GM19351 (cell line): ENCODE measurements at regions not wholly inside any gene's neighbourhood (a gene's known extent, or its start where the extent isn't known, plus 50 kb on each side); places are given as distances from the start of the nearest gene placed in this dataset.
A peak's percentile ranks its signal among the peaks of the same experiment; 100 is the strongest.

Experiments
- ATAC-seq: cut with Tn5 transposase; IDR thresholded peaks from one replicate; pipeline ENCODE4 v1.9.1; 2021; ENCODE audit warnings: mild to moderate bottlenecking, moderate library complexity; ENCODE audit not compliant: unreplicated experiment

DNA sequence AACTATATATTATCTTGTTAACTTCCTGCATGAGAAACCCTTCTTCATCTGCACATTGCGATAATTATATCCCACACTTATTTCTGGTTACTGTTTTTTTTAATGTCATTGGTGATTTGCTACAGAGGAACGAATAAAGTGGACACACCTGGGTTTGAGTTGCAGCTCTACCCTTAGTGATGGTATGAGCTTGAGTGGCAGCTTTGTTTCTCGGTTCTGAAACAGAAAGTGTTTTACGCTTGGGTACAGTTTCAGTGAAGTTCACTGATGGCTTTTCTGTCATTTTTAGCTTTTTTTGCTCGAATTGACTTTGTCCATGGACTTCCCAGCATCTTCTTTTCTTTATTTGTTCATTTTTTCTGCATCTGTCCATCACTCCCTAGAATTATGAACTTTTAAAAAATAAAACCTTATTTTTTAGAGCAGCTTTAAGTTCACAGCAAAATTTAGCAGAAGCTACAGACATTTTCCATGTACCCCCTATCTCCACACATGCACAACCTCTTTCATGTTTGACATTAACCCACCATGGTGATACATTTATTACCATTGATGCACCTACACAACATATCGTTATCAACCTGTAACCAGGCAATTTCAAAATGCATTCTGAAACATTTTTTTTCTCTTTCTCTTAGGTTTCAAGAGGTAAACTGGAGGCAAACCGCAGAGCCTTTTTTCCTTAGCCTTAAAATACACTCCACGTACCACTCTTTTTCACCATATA is 1041.6 kb upstream of the PRKX start:
- ATAC-seq: peak; percentile 95

DNA sequence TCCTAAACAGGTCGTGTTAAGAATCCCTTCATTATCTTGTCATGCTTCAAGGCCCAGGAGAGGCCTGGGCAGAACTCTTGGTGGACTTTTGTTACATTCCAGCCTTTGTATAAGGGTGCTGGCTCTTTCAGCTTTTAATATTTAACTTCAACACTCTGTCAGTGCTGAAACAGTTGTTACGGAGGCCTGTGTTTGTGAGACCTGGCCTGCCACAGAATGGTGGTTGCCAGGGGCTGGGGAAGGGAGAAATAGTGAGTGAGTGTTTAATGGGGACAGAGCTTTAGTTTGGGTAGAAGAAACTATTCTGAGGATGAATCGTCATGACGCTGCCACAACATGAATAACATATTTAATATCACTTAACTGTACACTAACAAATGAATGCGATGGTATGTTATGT is 1027.6 kb upstream of the PRKX start:
- ATAC-seq: no peak

DNA sequence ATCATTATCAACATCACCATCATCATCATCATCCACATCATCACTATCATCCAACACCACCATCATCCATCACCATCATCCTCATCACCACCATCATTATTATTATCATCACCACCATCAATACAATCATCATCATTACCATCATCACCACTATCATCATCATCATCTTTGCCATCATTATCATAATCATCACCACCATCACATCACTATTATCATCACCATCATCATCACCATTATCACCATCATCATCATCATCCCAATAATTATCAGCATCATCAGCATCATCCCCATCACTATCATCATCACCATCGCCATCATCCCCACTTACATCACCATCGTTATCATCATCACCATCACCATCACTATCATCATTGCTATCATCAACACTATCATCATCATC is 1021.9 kb upstream of the PRKX start:
- ATAC-seq: no peak

DNA sequence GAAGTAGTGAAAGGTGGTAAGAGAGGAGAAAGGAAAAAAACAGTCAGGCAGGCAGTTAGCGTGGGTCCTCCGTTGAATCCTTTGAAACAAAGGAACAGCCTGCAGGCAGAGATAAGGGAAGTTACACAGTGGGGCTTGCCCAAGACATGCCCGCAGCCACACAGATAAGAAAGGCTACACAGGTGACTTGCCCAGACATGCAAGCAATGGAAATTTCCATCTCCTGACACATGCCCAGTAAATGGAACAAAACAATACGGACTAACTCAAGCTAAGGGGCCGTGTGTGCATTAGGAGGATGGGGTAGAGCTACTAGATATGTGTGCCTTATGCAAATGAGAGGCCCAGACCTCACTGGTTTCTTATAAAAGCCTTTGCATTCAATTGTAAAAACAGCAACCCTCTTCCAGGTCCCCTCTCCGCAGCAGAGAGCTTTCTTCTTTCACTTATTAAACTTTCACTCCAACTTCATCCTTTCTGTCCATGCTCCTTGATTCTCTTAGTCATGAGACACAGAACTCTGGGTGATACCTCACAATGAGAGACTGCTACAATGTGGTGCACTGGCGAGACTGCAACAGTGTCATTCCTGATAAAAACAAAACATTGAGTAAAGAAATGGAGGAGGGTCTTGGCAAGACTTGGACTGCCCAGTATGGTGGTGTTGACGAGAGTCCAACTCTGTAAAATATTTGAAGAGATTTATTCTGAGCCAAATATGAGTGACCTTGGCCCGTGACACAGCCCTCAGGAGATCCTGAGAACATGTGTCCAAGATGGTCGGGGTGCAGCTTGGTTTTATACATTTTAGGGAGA is 997.4 kb upstream of the PRKX start:
- ATAC-seq: peak; percentile 71

DNA sequence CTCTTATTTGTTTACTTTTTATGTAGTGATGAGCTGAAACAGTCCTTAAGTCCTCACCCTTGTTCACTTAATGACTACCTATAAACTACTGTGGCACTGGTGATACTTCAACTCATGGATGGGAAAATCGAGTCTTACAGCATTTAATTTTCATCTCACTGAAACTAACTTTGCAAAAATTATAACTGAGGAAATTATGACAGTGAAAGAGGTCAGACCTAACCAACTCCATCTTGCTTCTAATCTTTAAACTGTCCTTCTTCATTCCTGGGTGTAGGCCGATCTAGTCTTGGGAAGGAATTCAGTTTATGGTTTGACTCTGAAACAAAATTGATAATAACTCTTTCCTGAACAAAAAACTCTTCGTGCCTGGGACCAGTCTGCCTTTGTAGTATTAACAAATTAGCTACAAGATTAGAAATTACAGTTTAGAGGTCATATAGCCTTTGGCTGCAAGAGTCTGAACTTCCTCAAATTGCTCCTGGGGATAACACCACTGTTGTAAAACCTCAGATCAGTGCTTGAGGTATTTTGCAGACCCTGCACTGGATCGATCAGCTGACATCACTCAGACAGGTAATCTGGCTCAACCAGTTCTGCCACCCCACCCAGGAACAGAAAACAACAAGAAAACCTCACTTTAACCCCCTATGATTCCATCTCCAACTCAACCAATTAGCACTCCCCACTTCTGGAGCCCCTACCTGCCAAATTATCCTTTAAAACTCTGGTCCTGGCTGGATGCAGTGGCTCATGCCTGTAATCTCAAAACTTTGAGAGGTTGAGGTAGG is 995.7 kb upstream of the PRKX start:
- ATAC-seq: no peak

DNA sequence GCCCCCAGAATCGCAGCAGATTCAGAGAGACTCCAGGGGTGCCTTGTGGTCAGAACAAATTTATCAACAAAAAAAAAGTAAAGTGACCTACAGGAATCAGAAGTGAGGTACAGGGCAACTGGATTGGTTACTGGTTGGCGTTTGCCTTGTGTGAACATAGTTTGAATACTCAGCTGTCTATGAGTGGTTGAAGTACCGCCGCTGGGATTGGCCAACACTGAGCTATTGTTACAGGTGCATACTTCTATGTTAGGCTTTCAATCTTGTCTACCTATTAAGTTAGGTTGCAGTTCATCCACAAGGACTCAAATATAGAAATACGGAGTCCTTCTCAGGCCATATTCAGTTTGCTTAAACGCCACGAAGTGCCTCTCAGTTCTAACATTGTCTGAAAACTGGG is 993.5 kb upstream of the PRKX start:
- no peak for ATAC-seq

DNA sequence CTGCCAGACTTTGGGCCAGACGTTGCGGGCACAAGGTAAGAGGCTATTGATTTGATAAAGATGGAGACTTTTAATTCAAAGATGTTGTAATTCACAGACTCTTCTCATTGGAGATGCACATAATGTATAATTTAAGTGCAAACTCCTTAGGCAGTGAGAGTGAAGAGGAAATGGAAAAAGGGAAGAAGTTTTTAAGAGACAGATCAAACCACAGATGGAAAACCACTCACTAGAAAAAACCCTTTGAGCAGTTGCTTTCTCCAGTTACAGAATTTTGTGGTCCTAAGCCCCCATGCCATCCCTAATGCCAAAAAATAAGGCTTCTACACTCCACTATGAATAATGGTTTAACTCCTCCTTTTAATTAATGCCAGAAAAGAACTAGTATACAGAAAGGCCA is 977.1 kb upstream of the PRKX start:
- no peak for ATAC-seq

DNA sequence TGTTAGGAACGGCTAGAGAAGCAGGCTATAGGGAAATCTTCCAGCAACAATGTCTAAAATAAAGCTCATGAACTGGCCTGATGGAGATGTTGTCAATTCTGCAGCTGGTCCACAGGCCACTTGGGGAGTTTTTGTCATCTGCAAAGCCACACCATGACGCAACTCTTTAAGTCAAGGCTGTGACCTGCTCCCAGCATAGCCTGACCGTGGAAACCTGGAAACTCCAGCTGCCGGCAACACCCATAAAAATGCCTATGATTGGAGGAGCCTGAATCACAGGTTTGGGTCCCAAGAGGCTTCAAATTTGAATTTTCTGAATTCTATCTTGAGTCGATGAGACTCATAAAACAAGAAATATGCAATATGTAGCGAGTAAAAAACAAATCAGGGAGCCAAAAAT is 969.2 kb upstream of the PRKX start:
- no peak for ATAC-seq

DNA sequence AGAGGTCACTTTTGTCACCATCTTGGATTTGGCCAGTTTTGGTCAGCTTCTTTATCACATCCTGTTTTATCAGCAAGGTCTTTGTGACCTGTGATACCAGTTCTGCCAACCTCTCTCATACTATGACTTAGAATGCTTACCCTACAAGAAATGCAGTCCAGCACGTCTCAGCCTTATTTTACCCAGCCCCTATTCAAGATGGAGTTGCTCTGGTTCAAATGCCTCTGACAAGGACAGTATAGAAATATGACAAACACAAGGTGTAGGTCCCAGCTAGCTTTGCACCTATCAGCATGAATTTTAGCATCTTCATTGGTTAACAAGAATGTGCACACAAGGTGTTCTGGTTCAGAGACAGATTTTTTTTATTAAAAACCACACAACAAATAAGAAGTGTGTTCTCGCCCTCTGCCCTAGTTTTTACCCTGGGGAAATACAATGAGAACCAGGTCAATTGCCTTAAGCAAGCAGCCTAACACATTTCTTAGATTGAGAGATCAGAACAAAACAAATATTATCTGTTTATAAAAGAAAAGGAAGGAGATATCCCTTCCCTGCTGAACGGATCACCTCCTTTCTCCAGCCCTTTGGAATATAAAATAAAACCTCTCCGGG is 962.3 kb upstream of the PRKX start:
- no peak for ATAC-seq

DNA sequence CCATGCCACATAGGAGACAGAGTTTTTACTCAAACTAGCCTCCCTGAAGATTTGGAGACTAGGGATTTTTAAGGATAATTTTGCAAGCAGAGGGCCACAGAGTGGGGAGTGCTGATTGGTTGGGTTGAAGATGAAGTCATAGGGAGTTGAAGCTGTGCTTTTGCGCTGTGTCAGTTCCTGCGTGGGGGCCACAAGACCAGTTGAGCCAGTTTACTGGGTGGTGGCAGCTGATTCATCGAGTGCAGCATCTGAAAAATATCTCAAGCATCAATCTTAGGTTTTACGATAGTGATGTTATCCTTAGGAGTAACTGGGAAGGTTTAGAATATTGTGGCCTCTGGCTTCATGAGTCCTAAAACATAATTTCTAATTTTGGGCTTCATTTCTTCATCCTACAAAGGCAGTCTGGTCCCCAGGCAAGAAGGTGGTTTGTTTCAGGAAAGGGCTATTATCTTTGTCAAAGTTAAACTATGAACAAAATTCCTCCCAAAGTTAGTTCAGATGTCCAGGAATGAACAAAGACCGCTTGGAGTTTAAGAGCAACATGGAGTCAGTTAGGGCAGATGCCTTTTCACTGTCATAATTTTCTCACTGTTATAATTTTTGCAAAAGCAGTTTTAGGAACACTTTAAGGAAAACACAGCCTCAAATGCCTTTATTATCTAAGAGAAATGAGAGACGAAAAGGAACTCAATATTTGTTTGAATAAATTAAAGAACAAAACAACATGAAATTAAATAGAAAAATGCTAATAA is 960.8 kb upstream of the PRKX start:
- no peak for ATAC-seq

DNA sequence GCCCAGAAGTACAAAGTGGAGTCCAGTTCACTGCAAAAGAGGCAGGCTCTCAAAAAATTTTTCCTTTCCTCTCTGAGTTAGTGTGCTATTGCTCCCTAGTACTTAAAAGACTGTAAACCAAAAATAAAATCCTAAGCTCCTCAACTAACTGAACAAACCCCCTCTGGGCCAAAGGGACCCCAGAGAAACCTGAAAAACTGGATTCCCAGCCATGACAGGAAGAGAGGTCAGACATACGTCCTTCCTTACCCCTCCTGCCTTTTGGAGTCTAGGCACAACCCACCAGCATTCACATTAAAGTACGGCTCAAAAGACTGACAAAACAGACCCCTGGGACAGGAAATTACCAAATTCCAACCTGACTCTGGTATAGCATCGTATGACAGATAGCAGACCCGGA is 957.9 kb upstream of the PRKX start:
- no peak for ATAC-seq

DNA sequence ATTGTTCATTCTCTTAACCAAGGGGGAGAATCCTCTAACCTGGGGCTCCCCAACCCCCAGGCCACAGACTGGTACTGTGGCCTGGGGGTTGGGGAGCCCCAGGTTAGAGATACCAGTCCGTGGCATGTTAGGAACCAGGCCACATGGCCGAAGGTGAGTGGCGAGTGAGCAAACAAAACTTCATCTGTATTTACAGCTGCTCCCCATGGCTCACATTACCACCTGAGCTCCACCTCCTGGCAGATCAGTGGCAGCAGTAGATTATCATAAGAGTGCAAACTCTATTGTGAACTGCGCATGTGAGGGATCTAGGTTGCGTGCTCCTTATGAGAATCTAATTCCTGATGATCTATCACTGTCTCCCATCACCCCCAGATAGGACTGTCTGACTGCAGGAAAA is 957.2 kb upstream of the PRKX start:
- no peak for ATAC-seq

DNA sequence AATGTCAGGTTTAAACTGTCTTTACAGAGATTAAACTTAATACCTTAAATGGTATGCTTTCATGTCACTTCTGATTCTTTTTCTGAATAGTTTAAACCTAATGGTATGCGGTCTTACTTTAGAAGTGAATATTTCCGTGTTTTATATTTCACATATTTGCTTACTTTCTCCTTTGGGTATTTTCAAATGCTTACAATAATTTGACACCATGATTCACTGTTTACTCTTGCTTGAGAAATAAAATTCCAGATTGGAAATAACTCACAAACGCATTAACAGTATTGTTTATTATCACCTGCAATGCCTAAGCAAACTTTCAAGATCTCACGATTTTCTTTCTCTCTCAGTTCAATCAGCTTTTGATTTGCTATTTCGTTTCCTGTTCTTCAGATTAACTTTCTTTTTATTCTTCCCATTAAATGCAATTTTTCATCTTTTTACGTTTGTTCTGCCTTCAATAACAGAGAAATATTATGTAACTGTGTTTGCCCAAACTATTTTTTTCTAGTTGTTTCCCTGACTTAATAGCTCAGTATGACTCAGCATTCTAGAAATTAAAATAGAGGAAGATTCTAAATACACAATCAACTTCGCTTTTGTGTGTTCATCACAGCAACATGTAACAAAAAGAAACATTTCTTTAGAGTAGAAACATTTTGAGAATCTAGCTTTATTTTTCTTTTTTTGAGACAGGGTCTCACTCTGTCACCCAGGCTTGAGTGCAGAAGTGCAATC is 955.5 kb upstream of the PRKX start:
- ATAC-seq: no peak

DNA sequence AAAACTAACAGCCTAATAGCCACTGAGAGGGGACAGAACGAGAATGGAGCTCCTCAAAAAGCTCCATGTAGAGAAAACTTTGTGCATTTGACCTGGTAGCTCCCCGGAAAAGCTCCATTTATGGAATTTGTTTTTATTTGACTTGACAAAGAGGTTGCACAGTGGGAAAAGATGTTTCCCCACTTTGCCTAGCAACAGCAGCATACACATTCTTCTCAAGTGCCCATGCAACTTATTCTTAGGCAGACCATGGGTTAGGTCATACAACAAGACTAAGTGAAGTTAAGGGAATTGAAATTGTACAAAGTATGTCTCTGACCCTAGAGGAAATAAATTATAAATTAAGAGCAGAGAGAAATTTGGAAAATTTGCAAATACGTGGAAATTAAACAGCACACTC is 949.6 kb upstream of the PRKX start:
- ATAC-seq: no peak

DNA sequence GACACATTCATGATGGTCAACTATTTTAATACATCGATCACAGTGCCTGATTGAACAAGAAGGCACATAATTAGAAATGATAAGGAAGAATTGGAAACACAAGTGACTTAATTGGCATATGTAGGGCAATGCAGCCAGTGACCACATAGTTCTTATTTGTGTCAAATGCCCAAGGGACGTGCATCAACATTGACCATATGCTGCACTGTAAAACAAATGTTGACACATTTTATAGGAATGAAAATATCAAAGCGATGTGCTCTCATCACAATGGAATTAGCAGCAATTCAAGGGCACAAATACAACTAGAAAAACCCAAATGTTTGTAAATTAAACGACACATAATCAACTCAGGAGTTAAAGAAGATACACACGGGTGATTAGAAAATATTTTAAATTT is 948.3 kb upstream of the PRKX start:
- no peak for ATAC-seq

DNA sequence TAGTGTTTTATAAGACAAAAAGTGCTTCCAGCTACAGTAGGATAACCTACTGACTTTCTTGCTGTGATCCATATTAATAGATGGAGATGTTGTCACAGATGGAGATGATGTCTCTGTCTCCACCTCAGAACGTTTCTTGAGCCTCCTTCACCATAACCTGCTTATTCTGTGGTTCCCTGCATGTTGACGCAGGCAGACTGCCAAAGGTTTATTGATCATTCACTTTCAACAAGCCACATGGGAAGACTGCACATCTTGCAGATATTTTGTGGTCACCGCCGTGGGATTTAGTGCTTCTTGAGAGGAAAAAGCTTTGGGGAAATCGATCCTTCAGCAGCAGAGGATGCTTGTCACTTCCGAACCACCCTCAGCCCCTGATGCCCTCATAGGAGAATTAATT is 943.0 kb upstream of the PRKX start:
- no peak for ATAC-seq

DNA sequence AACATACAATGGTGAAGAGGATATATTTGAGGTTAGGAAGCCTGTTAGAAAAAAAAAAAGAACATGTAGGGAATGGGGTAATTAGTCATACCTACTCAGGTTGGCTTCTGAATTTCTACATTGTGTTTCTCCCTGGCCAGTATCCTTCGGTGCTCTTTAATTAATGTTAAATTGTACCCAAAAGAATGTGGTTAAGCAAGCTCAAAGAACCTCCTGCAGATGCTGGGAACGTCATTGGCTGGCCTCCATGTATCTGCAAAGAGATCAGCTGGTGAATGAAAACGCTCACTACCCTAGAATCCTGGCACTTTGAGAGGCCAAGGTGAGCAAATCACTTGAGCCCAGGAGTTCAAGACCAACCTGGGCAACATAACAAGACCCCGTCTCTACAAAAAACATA is 942.3 kb upstream of the PRKX start:
- ATAC-seq: no peak

DNA sequence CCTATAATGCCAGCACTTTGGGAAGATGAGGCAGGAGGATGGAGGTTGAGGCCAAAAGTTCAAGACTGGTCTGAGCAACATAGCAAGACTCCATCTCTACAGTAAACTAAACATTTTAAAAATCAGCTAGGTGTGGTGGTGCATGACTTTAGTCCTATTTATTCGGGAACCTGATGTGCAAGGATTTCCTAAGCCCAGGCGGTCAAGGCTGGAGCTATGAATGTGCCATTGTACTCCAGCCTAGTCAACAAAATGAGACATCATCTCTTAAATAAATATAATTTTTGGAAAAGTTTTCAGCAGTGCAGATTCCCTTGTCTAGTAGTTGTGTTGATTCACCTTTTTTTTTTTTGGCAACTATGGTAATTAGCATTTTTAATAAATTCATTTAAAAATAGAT is 928.7 kb upstream of the PRKX start:
- ATAC-seq: no peak

DNA sequence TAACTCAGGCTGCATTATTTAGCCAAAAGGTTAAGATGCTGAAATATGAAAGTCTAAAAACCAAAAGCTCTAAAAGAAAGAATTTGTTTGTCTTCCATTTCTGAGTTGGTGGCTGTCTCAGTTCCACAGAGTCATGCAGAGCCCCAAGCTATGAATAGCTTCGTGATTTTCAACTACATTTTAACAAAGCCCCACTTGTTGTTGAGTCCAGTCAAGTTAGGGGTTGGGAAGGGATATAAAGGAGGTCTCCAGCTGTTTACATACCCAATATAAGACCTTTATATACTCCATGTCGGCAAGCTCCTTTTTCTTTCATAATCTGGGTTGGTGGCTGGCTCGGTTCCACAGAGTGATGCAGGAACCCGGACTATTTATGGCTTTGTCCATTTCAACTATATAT is 924.6 kb upstream of the PRKX start:
- no peak for ATAC-seq

DNA sequence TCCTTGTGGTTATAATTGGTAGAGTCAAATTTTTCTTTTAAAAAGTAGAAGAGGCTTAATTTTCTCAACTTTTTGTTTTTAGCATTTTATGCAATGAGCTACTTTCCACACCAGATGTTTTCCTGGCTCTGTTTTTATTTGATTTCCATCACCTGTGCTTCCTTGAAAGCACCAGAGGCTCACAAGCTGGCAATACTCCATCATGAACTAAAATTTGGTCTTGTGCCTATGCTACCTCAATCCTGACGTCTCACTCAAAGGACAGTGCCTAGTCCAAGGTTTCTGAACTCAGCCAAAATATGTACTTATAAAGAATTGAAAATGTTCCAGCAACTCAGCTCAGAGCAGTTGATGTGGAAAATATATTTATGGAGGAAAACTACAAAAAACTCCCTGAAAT is 914.0 kb upstream of the PRKX start:
- ATAC-seq: no peak
